GM23248 (cell line): ENCODE measurements at regions not wholly inside any gene's neighbourhood (a gene's known extent, or its start where the extent isn't known, plus 50 kb on each side); places are given as distances from the start of the nearest gene placed in this dataset.

Source experiments
- DNase-seq: peaks from one replicate; pipeline ENCODE4 v3.0.0-alpha.2; 2015
- H2AFZ ChIP-seq: fragments of 200-600 bp; sonication (generic); 2 replicates; pipeline ENCODE4 v1.6.1; 2016; ENCODE audit warnings: antibody characterized with exemption
- H3F3A ChIP-seq: fragments of 200-600 bp; sonication (generic); 2 replicates; pipeline ENCODE4 v1.6.1; 2016; ENCODE audit warnings: mild to moderate bottlenecking, antibody characterized with exemption, mixed run types; ENCODE audit not compliant: insufficient read depth
- H3K27ac ChIP-seq: fragments of 200-600 bp; sonication (generic); 2 replicates; pipeline ENCODE4 v1.5.1; 2016; ENCODE audit warnings: mild to moderate bottlenecking
- H3K27me3 ChIP-seq: fragments of 200-600 bp; sonication (generic); replicated peaks from 2 replicates; pipeline ENCODE4 v1.6.1; 2016; ENCODE audit warnings: mild to moderate bottlenecking; ENCODE audit not compliant: insufficient read depth
- H3K36me3 ChIP-seq: fragments of 200-600 bp; sonication (generic); 2 replicates; pipeline ENCODE4 v1.6.1; 2016; ENCODE audit warnings: low read depth, mild to moderate bottlenecking
- H3K4me1 ChIP-seq: fragments of 200-600 bp; sonication (generic); 2 replicates; pipeline ENCODE4 v1.6.1; 2016; ENCODE audit warnings: mild to moderate bottlenecking; ENCODE audit not compliant: insufficient read depth
- H3K4me2 ChIP-seq: fragments of 200-600 bp; sonication (generic); one replicate; pipeline ENCODE4 v1.6.1; 2016; ENCODE audit warnings: mild to moderate bottlenecking; ENCODE audit not compliant: unreplicated experiment
- H3K4me3 ChIP-seq: fragments of 200-600 bp; sonication (generic); 2 replicates; pipeline ENCODE4 v1.5.1; 2016; ENCODE audit warnings: mild to moderate bottlenecking
- H3K79me2 ChIP-seq: fragments of 200-600 bp; sonication (generic); 2 replicates; pipeline ENCODE4 v1.6.1; 2016; ENCODE audit warnings: mild to moderate bottlenecking; ENCODE audit not compliant: insufficient read depth
- H3K9ac ChIP-seq: fragments of 200-600 bp; sonication (generic); 2 replicates; pipeline ENCODE4 v1.6.1; 2016; ENCODE audit warnings: mild to moderate bottlenecking
- H3K9me2 ChIP-seq: fragments of 200-600 bp; sonication (generic); 2 replicates; pipeline ENCODE4 v1.6.1; 2016; ENCODE audit warnings: mixed run types, mild to moderate bottlenecking, moderate library complexity; ENCODE audit not compliant: insufficient read depth
- H3K9me3 ChIP-seq: fragments of 200-600 bp; sonication (generic); one replicate; pipeline ENCODE4 v1.6.1; 2017; ENCODE audit warnings: low read depth
- H4K20me1 ChIP-seq: fragments of 200-600 bp; sonication (generic); 2 replicates; pipeline ENCODE4 v1.6.0; 2016; ENCODE audit not compliant: insufficient read depth
- EZH2 ChIP-seq: fragments of 200-600 bp; sonication (generic); IDR thresholded peaks from 2 replicates; pipeline ENCODE4 v1.6.1; 2018; ENCODE audit warnings: antibody characterized with exemption, mild to moderate bottlenecking; ENCODE audit not compliant: insufficient read depth, poor library complexity, severe bottlenecking
- EZH2phosphoT487 ChIP-seq: fragments of 200-600 bp; sonication (generic); IDR thresholded peaks from 2 replicates; pipeline ENCODE4 v1.6.1; 2018; ENCODE audit warnings: antibody characterized with exemption, moderate library complexity, mild to moderate bottlenecking, low read depth; ENCODE audit not compliant: insufficient read depth
- WGBS, 2 experiments: methylation state at CpG; one replicate each; pipeline ENCODE4 v1.1.6; 2015 to 2017; ENCODE audit warnings: low lambda C conversion rate in 2 of 2, low coverage in 1 of 2; ENCODE audit errors: missing lambda C conversion rate in 2 of 2; 5-methylcytosine and 5-hydroxymethylcytosine counted together
- in situ Hi-C: fragments of 300-500 bp; cut with MboI; formaldehyde crosslinking; loops from 2 replicates; pipeline ENCODE4 v1.15.0; 2020

GRCh38 chr3:23697416-23697815, 108.3 kb upstream of the UBE2E1 start:
- H3F3A ChIP-seq: no peaks in the 10 kb centered on the region
- H3K9me2 ChIP-seq: no peaks in the 10 kb centered on the region
- H2AFZ ChIP-seq: no peak overlapping the region
- no peak for DNase-seq
- no peaks in the 10 kb centered on the region for H4K20me1 ChIP-seq
- no peaks in the 10 kb centered on the region for H3K79me2 ChIP-seq
- no peak overlapping the region for H3K4me3 ChIP-seq
- no peaks in the 10 kb centered on the region for H3K36me3 ChIP-seq
- 83 to 87% methylated on average over 9 of the region's 9 CpGs for WGBS, 2 experiments
- TF ChIP-seq EZH2: no peak
- no peak for TF ChIP-seq EZH2phosphoT487
- in situ Hi-C loops: no loop called here
- H3K9ac ChIP-seq: no peak overlapping the region
- H3K27ac ChIP-seq: no peak overlapping the region
- no peak overlapping the region for H3K4me2 ChIP-seq
- no peaks in the 10 kb centered on the region for H3K4me1 ChIP-seq
- no peaks in the 10 kb centered on the region for H3K9me3 ChIP-seq
- H3K27me3 ChIP-seq: no peaks in the 10 kb centered on the region

GRCh38 chr3:23698652-23699313, 107.0 kb upstream of the UBE2E1 start:
- in situ Hi-C loops: no loop called here
- no peaks in the 10 kb centered on the region for H3K9me2 ChIP-seq
- H3K9me3 ChIP-seq: no peaks in the 10 kb centered on the region
- H3K4me1 ChIP-seq: no peaks in the 10 kb centered on the region
- no peaks in the 10 kb centered on the region for H3F3A ChIP-seq
- no peak overlapping the region for H3K4me2 ChIP-seq
- no peaks in the 10 kb centered on the region for H3K27me3 ChIP-seq
- H3K36me3 ChIP-seq: no peaks in the 10 kb centered on the region
- H3K4me3 ChIP-seq: no peak overlapping the region
- no peaks in the 10 kb centered on the region for H4K20me1 ChIP-seq
- no peak for DNase-seq
- WGBS, 2 experiments: 95% methylated on average over 2 of the region's 2 CpGs
- H3K9ac ChIP-seq: no peak overlapping the region
- no peak overlapping the region for H3K27ac ChIP-seq
- TF ChIP-seq EZH2phosphoT487: no peak
- no peak for TF ChIP-seq EZH2
- no peaks in the 10 kb centered on the region for H3K79me2 ChIP-seq
- H2AFZ ChIP-seq: no peak overlapping the region

DNA sequence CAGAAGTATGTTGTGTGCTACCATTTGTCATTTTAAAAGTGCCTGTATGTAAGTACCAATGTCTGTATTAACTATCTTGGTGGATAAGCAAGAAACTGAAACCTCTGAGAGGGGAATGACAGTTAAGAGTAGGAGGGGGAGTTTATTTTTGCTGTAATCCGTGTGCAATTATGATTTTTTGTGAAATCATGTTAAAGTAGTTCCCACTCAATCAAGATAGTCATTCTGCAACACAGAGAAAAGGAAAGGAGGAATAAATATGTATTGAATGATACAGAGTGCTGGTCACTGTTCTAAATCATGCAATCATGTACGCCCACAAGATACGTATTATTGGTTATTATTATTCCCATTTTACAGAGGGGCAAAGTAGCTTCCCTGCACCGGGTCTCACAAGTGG, 105.1 kb upstream of the UBE2E1 start:
- Histone ChIP-seq H2AFZ (no peak overlapping the region), H3K27me3 (no peaks in the 10 kb centered on the region), H3K36me3 (no peaks in the 10 kb centered on the region), H3K4me1 (no peaks in the 10 kb centered on the region), H3K79me2 (no peaks in the 10 kb centered on the region), H3K4me2 (no peak overlapping the region), H4K20me1 (no peaks in the 10 kb centered on the region), H3K9me3 (no peaks in the 10 kb centered on the region), H3K4me3 (no peak overlapping the region), H3F3A (no peaks in the 10 kb centered on the region), H3K27ac (no peak overlapping the region), H3K9ac (no peak overlapping the region), H3K9me2 (no peaks in the 10 kb centered on the region)
- 71 to 72% methylated on average over 4 of the region's 4 CpGs for WGBS, 2 experiments
- TF ChIP-seq EZH2 (no peak), EZH2phosphoT487 (no peak)
- no peak for DNase-seq
- in situ Hi-C loops: no loop called here

- H3K27me3 ChIP-seq: no peaks in the 10 kb centered on the region
- H2AFZ ChIP-seq: no peak overlapping the region
- no peak overlapping the region for H3K9ac ChIP-seq
- TF ChIP-seq EZH2phosphoT487 (no peak), EZH2 (no peak)
- DNase-seq: no peak
- no peaks in the 10 kb centered on the region for H3K36me3 ChIP-seq
- 73 to 74% methylated on average over 9 of the region's 9 CpGs for WGBS, 2 experiments
- no peaks in the 10 kb centered on the region for H4K20me1 ChIP-seq
- no peaks in the 10 kb centered on the region for H3K9me2 ChIP-seq
- in situ Hi-C loops: no loop called here
- no peaks in the 10 kb centered on the region for H3K9me3 ChIP-seq
- no peaks in the 10 kb centered on the region for H3K79me2 ChIP-seq
- H3K4me1 ChIP-seq: peaks cover 3% of the 10 kb centered on the region; the same call in 1 of the 2 replicates
- no peaks in the 10 kb centered on the region for H3F3A ChIP-seq
- no peak overlapping the region for H3K4me3 ChIP-seq
- no peak overlapping the region for H3K4me2 ChIP-seq
- no peak overlapping the region for H3K27ac ChIP-seq
These were observed 103.8 kb upstream of the UBE2E1 start for GRCh38 chr3:23701716-23702597.
